DMS79 (cell line): ENCODE measurements at regions not wholly inside any gene's neighbourhood (a gene's known extent, or its start where the extent isn't known, plus 50 kb on each side); places are given as distances from the start of the nearest gene placed in this dataset.
A peak's percentile ranks its signal among the peaks of the same experiment; 100 is the strongest.

Experiments
- DNase-seq: peaks from one replicate; lab custom pipeline; 2025; lab: John Stamatoyannopoulos, UW

DNA sequence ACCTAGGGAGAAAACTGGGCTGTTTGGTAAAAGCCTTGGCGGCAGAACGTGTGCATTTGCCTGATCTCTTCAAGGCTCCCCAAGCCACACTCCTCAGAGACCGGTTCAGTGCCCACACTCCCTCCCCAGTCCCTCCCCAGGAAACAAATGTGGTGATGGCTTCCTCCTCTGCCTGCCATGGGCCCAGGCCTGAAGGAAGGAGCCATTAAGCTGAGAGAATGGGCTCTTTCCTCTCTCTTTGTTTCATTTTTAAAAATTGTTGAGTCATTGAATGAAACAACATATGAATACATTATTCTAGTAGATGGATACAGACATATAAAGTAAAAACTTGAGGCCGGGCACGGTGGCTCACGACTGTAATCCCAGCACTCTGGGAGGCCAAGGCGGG, 50.6 kb upstream of the YWHAQ start:
- no peak for DNase-seq

DNA sequence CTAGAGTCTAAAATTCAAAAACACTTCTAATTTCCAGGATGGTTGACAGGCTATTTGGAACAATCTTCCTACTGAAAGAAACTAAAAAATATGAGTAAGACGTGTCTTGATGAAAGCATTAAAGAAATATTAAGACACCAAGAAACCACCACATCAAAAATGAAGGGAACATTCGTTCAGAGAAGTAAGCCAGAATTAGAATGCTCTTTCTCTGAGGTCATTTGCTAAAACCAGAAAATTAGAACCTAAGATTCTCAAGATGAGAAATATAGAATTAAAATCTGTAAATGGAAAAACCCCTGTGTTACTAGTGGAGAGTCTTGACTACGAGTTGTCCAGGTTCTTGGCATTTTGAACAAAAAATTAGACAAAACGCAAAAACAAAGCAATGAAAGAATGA, 54.8 kb upstream of the YWHAQ start:
- DNase-seq: no peak

GRCh38 chr2:9686061-9686460, 55.3 kb upstream of the YWHAQ start:
- DNase-seq: no peak

GRCh38 chr2:9690252-9690651, 59.5 kb upstream of the YWHAQ start:
- DNase-seq: no peak

DNA sequence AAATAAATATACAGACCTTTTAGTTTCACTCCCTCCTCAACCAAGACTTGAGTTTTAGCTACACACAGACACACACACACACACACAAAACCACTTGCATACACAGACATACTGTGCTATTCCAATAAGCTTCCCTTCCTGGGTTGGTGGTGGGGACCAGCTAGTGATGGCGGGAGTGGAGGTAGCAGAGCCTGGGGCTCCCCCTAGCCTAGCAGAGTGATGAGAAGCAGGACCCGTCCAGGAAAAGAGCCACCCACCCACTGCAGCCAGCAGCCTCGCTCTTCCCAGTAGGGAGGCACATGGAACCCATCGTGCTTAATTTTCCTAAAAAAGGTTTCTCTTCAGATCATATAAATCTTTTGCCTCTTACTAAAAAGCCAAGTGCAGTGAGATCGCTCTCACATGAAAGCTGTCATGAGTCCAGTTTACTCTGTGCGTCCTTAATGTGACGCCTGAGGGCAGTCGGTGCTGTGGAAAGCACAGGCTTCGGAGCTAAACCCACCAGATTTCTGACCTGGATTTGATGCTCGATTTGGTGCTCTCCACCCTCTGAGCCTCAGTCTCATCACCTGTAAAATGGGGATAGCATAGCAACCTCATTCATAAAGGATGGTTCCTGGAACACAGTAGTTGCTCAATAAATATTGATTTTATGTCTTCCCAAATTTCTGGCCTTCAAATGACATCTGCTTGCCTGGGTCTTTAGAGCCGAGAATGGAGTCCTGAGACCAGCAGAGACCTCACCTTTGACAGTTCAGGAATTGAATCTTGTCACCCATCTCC, 60.1 kb upstream of the YWHAQ start:
- no peak for DNase-seq

DNA sequence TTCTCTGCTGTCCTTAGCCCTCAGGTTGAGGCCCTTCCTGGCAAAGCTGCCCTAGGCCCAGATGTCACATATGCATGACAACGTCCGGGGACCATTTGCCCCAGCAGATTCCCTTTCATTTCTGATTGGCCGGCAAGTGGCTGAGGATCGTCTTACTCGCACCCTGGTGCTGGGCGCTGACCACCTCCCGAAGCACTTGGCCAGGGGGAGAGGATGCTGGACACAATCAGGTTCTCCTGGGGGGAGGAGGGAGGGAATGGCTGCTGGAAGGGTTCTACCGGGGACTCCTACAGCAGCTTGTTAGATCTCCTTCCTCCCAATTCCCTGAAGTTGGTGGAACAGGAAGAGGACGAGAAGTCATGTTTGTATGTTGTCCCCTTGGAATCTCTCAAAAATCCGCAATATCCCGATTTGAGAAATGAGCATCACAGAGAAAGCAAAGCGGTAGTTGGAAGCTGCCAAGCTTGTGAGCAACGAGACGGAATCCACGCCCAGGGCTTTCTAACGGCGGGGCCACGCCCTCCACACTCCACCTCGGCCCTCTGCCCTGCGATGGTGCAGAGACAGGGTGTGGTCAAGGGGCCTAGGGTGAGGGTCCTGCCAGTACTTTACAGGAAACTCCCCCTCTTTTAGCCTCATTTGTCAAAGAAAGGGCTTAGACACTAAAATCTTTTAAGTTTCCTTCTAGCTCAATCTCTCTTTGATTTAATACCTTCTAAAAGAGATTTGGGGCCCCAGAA, 61.8 kb upstream of the YWHAQ start:
- DNase-seq: no peak

DNA sequence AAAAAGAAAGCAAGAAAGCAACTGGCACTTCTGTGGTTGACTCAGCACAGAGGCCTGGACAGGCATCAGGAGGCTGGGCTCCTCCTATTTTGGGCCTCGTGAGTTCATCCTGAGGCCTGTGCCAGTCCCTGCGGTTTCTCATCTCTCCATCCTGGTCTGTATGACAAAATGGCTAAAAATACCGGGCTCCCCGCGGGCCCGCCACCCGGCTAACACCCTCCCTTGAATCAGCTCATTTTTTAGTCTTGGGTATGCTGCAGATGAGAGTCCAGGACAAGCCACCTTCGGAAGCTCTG, 62.3 kb upstream of the YWHAQ start:
- DNase-seq: no peak

- no peak for DNase-seq
Measured at GRCh38 chr2:9693646-9694045, 62.8 kb upstream of the YWHAQ start.

GRCh38 chr2:9694661-9695234, 64.0 kb upstream of the YWHAQ start:
- no peak for DNase-seq

DNA sequence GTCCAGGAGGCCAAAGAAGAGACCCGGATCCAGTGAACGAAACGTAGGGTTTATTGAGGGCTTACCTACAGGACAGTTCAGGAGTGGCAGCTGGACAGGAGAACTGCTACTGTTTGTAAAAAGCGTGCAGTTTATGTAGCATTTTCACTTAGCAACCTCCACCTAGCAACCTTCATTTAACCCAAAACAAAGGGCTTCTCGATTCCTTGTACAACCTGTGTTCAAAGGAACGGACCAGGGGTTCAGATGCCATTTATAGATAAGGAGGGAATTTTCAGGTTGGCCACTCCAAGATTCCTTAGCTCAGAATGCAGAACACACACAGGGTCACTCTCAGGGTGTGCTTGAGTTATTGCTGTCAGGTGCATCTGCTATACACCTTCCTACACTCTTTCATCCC, 65.1 kb upstream of the YWHAQ start:
- no peak for DNase-seq

- no peak for DNase-seq
Measured at GRCh38 chr2:9696731-9697130, 65.9 kb upstream of the YWHAQ start.

DNA sequence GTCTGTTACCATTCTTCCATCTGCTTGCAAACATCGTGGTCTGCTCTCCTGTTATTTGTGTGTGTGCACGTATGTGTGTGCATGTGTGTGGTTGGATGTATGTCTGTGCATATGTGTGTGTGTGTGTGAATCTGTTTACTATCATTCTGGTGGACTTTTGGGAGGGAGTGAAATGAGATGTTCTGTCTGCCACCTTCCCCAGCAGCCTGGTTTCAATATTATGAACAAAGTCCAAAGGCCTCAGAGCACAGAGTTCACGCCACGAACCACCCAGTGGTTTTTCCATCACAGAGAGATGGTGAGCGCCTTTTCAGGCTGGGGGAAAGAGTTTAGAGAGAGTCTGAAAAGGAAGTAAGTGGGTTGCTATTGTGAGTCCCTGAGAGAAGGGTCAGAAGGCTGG, 67.1 kb upstream of the YWHAQ start:
- DNase-seq: no peak

DNA sequence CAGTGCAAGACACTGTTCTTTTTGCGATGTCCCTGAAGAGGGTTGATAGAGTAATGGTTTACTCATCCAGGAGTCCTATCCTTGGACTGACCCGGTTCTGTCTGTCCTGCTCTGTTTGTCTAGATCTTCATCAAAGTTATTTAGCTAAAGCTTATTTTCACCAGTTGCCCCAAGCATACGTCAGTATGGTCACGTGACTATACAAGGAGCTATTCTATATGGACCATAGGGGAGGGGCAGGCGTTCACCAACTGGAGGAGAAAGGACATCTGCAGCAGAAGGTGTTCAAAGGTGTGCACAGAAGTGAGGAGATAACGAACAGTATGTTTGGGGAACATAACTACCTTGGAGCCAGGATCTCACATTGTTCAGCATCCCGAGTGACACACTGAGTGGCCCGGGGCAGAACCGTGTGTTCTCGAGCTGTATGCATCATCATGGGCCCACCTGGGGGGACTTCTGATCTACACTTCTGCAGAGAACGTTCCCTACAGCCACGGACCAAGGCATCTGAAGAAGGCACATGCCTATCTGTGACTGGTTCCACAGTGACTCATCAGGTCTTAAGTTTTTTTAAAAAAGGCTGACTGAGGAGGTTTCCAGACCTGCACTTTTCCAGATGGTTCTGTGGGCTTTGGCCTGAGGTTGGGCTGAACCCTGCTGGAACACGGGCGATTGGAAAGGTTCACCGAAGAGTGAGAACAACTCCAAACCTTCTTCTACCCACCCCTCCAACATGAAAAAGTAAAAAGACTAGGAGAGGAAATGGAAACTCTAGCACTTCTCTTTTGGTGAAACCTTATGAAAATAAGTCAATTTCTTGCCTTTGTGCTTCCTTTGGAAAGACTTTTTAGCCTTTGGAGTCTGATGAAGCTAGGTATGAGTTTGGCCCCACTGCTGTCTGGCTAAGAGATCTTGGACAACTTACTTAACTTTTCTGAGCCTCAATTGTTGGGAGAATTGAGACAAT, 68.6 kb upstream of the YWHAQ start:
- no peak for DNase-seq

DNA sequence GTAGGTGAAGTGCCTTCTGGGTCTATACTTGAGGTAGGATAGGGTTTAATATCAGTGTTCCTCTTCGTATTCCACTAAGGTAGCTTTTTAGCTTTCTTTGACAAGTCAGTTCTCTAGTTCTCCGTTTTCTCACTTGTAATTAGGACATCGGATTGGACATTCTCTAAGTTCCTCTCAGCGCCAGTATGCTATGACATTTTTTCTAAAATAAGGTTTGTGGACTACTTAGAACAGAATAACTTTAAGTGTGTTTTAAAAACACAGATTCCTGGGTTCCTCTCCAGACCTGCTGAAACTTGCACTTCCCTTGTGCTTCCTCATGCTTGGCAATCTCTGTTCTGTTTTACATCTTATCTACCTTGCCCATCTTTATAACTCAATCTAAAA, 69.3 kb upstream of the YWHAQ start:
- no peak for DNase-seq

- no peak for DNase-seq
Measured at GRCh38 chr2:9702604-9703084, 71.8 kb upstream of the YWHAQ start.

DNA sequence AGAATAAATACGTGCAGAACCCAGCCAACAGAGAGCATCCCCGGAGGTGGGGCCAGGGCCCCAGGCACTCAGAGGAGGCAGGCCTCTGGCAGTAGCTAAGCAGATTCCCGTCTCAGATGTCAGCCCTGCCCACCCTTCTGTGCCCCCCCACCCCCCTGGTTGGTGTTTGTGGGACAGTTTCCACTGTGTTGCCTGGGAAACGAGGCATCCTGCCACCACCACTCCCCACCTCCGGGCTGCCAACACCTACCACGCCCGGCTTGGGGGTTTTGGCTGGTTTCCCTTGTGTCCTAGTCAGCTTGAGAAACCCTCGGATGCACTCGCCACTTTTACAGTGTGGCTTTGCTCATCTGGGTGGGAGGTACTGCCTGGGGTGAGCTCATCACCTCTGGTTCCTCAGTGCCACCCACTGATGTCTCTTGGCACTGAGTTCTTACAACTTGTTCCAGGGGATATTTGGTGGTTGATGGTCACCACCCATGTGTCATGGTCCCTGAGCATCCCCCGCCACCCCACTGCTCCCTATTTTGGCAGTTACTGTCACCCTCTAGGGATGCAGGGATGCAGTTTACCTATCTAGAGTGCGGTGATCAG, 72.4 kb upstream of the YWHAQ start:
- peak; percentile 33 for DNase-seq

DNA sequence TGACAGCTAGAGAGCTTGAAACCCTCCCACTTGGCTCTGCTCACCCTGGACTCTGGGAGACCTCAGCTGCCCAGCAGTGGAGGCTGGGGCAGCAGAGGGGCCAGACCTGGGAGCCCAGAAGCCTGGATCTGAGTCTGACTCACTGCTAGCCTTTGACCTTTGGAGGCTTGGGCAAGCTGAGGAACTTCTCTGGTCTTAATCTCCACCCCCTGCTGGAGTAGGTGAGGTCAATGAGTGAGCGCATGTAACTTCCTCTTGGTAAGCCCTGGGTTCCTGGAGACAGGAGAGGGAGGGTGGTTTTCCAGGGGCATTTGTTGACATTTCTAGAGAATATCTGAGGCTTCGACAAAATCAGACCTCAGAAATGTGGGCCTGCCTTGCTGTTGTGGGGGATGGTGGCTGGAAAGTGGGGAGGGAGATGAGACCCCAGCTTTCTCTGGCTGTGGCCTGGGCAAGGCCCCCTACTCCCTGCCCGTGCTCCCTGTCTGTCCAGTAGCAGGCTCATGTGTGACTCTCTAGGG, 73.0 kb upstream of the YWHAQ start:
- no peak for DNase-seq

- no peak for DNase-seq
Measured at GRCh38 chr2:9704600-9704999, 73.8 kb upstream of the YWHAQ start.

DNA sequence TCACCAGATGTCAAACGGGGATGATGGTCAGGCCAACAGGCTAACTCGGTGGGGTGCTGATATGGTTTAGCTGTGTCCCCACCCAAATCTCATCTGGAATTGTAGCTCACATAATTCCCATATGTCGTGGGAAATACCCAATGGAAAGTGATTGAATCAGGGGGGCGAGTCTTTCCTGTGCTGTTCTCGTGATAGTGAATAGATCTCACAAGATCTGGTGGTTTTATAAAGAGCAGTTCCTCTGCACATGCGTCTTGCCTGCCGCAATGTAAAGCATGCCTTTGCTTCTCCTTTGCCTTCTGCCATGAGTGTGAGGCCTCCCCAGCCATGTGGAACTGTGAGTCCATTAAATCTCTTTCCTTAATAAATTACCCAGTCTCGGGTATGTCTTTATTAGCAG, 74.4 kb upstream of the YWHAQ start:
- DNase-seq: no peak

GRCh38 chr2:9707008-9707407, 76.2 kb upstream of the YWHAQ start:
- no peak for DNase-seq

GRCh38 chr2:9707611-9708160, 76.9 kb upstream of the YWHAQ start:
- no peak for DNase-seq
